ENCODE measurements at regions not wholly inside any gene's neighbourhood (a gene's known extent, or its start where the extent isn't known, plus 50 kb on each side); places are given as distances from the start of the nearest gene placed in this dataset.

DNA sequence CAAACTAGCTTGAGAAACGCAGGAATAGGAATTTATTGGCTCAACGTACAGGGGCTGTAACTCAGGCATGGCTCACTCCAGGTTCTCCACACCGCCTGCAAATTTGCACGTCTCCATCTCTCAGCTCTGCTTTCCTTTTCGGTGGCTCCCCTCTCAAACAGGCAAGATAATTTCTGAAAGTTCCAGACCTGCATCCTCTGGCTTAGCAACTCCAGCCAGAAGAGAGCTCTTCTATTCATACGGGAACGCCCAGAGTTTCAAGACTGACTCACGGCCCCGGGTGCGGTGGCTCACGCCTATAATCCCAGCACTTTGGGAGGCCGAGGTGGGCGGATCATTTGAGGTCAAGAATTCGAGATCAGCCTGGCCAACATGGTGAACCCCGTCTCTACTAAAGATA lies 139.7 kb upstream of the BNIP2 start:
- no peak for TF ChIP-seq POLR2A (IDR thresholded peaks at IDR 0.05; ENCODE audit: low read depth, low read length)
- TF ChIP-seq POLR2AphosphoS5 (IDR thresholded peaks at IDR 0.05; ENCODE audit: low read depth, low read length): no peak
- TF ChIP-seq SPI1 (IDR thresholded peaks at IDR 0.05; ENCODE audit: low read depth, low read length): no peak
- no peak for TF ChIP-seq TAF1 (IDR thresholded peaks at IDR 0.05; ENCODE audit: low read depth, low read length)
- no peak for TF ChIP-seq POU2F2 (IDR thresholded peaks at IDR 0.05; ENCODE audit: low read depth, low read length)
- no peak for TF ChIP-seq PAX5 (IDR thresholded peaks at IDR 0.05; ENCODE audit: insufficient read depth, low read length, severe bottlenecking)

Measured in GM12891 (cell line).